IMR-90 (cell line): ENCODE measurements at regions not wholly inside any gene's neighbourhood (a gene's known extent, or its start where the extent isn't known, plus 50 kb on each side); places are given as distances from the start of the nearest gene placed in this dataset.

Experiments used
- ATAC-seq: fragments of 200-7000 bp; cut with Tn5 transposase; 2 replicates; pipeline ENCODE4 v1.9.1; 2020; ENCODE audit warnings: low read depth, mild to moderate bottlenecking, moderate library complexity
- BruUV-seq: library from RNA; stranded (reverse); fragments of 400-500 nt; replicated peaks from 2 replicates; lab custom pipeline; 2021; lab: Mats Ljungman, UMichigan
- CTCF ChIA-PET: fragments of 300-600 bp; formaldehyde crosslinking; extraction: SDS; loops from one replicate; lab custom pipeline; 2021; ENCODE audit warnings: antibody characterized with exemption; lab: Yijun Ruan, JAX
- POLR2A ChIA-PET: fragments of 300-600 bp; sonication (Branson Sonifier 250); formaldehyde crosslinking; loops from one replicate; lab custom pipeline; 2022; ENCODE audit warnings: antibody characterized with exemption; ENCODE audit not compliant: unreplicated experiment; lab: Charles Lee
- DNase-seq: peaks from one replicate; pipeline ENCODE4 v3.0.0; 2013
- H2AFZ ChIP-seq: replicated peaks from 2 replicates; pipeline ENCODE3; 2013; ENCODE audit warnings: low read length, mild to moderate bottlenecking; ENCODE audit not compliant: poor library complexity
- H2AK5ac ChIP-seq: 2 replicates; pipeline ENCODE4 v1.6.1; 2013; ENCODE audit warnings: low read depth, low read length, inconsistent platforms
- H2AK9ac ChIP-seq: replicated peaks from 2 replicates; pipeline ENCODE3; 2013; ENCODE audit warnings: mild to moderate bottlenecking, low read depth, low read length, moderate library complexity; ENCODE audit not compliant: poor library complexity
- H2BK120ac ChIP-seq: 2 replicates; pipeline ENCODE4 v1.6.1; 2013; ENCODE audit warnings: low read depth, low read length, inconsistent platforms
- H2BK15ac ChIP-seq: 3 replicates; pipeline ENCODE4 v1.6.1; 2013; ENCODE audit warnings: low read depth, low read length, inconsistent platforms
- H2BK20ac ChIP-seq: 2 replicates; pipeline ENCODE4 v1.6.1; 2013; ENCODE audit warnings: low read depth, mild to moderate bottlenecking, inconsistent platforms, low read length, moderate library complexity
- H2BK5ac ChIP-seq: 2 replicates; pipeline ENCODE4 v1.6.1; 2013; ENCODE audit warnings: mild to moderate bottlenecking, low read depth, low read length, inconsistent platforms; ENCODE audit not compliant: poor library complexity, severe bottlenecking
- H3K14ac ChIP-seq: replicated peaks from 2 replicates; pipeline ENCODE4 v1.6.1; 2013; ENCODE audit warnings: low read depth, low read length, inconsistent platforms
- H3K18ac ChIP-seq: 2 replicates; pipeline ENCODE4 v1.6.1; 2013; ENCODE audit warnings: low read depth, low read length, control low read depth
- H3K23ac ChIP-seq: 2 replicates; pipeline ENCODE4 v1.6.1; 2013; ENCODE audit warnings: low read depth, low read length, inconsistent platforms
- H3K27ac ChIP-seq: 2 replicates; pipeline ENCODE4 v1.5.1; 2013; ENCODE audit warnings: mild to moderate bottlenecking, control low read depth, low read length; ENCODE audit not compliant: insufficient read depth
- H3K27me3 ChIP-seq: 2 replicates; pipeline ENCODE4 v1.6.1; 2013; ENCODE audit warnings: low read length; ENCODE audit not compliant: control insufficient read depth, insufficient read depth
- H3K36me3 ChIP-seq: 2 replicates; pipeline ENCODE4 v1.6.1; 2013; ENCODE audit warnings: low read length, mixed read lengths; ENCODE audit not compliant: control insufficient read depth, insufficient read depth
- H3K4ac ChIP-seq: 2 replicates; pipeline ENCODE4 v1.6.1; 2013; ENCODE audit warnings: low read depth, low read length, inconsistent platforms
- H3K4me1 ChIP-seq: 2 replicates; pipeline ENCODE4 v1.6.1; 2013; ENCODE audit warnings: low read length, mixed read lengths; ENCODE audit not compliant: control insufficient read depth, insufficient read depth
- H3K4me2 ChIP-seq: 2 replicates; pipeline ENCODE4 v1.6.1; 2013; ENCODE audit warnings: low read depth, mild to moderate bottlenecking, control low read depth, low read length, moderate library complexity
- H3K4me3 ChIP-seq: 2 replicates; pipeline ENCODE4 v1.5.1; 2013; ENCODE audit warnings: low read depth, mild to moderate bottlenecking, control low read depth, low read length, moderate library complexity; ENCODE audit not compliant: insufficient read depth
- H3K56ac ChIP-seq: 2 replicates; pipeline ENCODE4 v1.6.1; 2013; ENCODE audit warnings: low read length, inconsistent platforms; ENCODE audit not compliant: insufficient read depth; ENCODE audit errors: extremely low read depth
- H3K79me1 ChIP-seq, 2 experiments: 2 replicates each; pipeline ENCODE4 v1.6.1; 2013; ENCODE audit warnings: low read length in 2 of 2, inconsistent platforms in 1 of 2, low read depth in 1 of 2
- H3K9ac ChIP-seq: 2 replicates; pipeline ENCODE4 v1.6.1; 2013; ENCODE audit warnings: low read depth, low read length, control low read depth
- H3K9me1 ChIP-seq: 2 replicates; pipeline ENCODE4 v1.6.1; 2013; ENCODE audit warnings: low read length, inconsistent platforms; ENCODE audit not compliant: insufficient read depth
- H3K9me3 ChIP-seq: 2 replicates; pipeline ENCODE4 v1.6.1; 2013; ENCODE audit warnings: low read length; ENCODE audit not compliant: control insufficient read depth, insufficient read depth
- H4K20me1 ChIP-seq: 2 replicates; pipeline ENCODE4 v1.6.1; 2013; ENCODE audit warnings: low read length, inconsistent platforms; ENCODE audit not compliant: insufficient read depth
- H4K5ac ChIP-seq: 2 replicates; pipeline ENCODE4 v1.6.1; 2013; ENCODE audit warnings: mild to moderate bottlenecking, low read depth, low read length, control low read depth
- H4K8ac ChIP-seq, 2 experiments: 2 replicates each; pipeline ENCODE4 v1.6.1; 2013; ENCODE audit warnings: low read depth in 2 of 2, low read length in 2 of 2, control low read depth in 1 of 2, inconsistent platforms in 1 of 2
- H4K91ac ChIP-seq: 2 replicates; pipeline ENCODE4 v1.6.1; 2013; ENCODE audit warnings: low read depth, low read length, inconsistent platforms; ENCODE audit not compliant: insufficient read depth
- CEBPB ChIP-seq: IDR thresholded peaks from 2 replicates; pipeline ENCODE4 v1.6.1; 2012; ENCODE audit warnings: low read depth, low read length, improper control_type of control experiment
- MAFK ChIP-seq: IDR thresholded peaks from 2 replicates; pipeline ENCODE4 v1.6.1; 2012; ENCODE audit warnings: low read depth, low read length, improper control_type of control experiment
- MXI1 ChIP-seq: IDR thresholded peaks from 2 replicates; pipeline ENCODE4 v1.6.1; 2012; ENCODE audit warnings: low read depth, mild to moderate bottlenecking, low read length, moderate library complexity, borderline replicate concordance
- RAD21 ChIP-seq: IDR thresholded peaks from 2 replicates; pipeline ENCODE4 v1.6.1; 2012; ENCODE audit warnings: low read length, improper control_type of control experiment
- WGBS, 2 experiments: methylation state at CpG; one replicate each; pipeline versions ENCODE4 v1.1.5 to v1.1.7; 2013; ENCODE audit warnings: missing lambda C conversion rate in 2 of 2; ENCODE audit not compliant: insufficient read length in 1 of 2; ENCODE audit errors: extremely low coverage in 2 of 2; 5-methylcytosine and 5-hydroxymethylcytosine counted together
- dilution Hi-C: fragments of 300-500 bp; cut with HindIII; formaldehyde crosslinking; loops from one replicate; pipeline ENCODE4 v1.14.3; 2018; ENCODE audit warnings: low sequenced_read_pairs; ENCODE audit not compliant: unreplicated experiment
- in situ Hi-C: fragments of 300-500 bp; cut with MboI; formaldehyde crosslinking; loops from 3 replicates; pipeline ENCODE4 v1.14.3; 2019; ENCODE audit warnings: low sequenced_read_pairs, inconsistent platforms, mixed read lengths
- intact Hi-C: fragments of 100-400 bp; cut with micrococcal nuclease; formaldehyde crosslinking; loops from 2 replicates; pipeline ENCODE4 v1.10.0; 2022

DNA sequence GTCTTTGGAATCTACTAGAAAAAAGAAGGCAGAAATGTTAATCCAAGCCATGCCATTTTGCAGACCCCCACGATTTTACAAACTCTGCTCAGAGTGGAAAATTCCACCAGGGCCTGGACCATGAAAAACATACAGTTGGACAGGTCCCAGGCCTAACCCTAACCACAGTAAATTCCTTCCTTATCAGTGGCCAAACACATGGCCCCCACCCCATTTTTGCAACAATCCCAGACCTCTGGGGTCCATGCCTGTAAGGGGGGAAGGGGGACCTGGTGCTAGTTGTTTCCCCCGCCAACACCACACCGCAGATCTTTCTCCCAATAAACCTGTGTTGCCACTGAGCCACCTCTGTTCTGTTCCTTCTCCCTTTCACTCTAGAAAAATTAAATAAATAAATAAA is 1352.7 kb downstream of the AMY1C start:
- H4K20me1 ChIP-seq = no peaks in the 10 kb centered on the region
- H3K56ac ChIP-seq = no peak overlapping the region
- H2BK20ac ChIP-seq = no peak overlapping the region
- H2AFZ ChIP-seq = no peak overlapping the region
- peaks cover 14% of the 10 kb centered on the region for H3K9me3 ChIP-seq
- CTCF ChIA-PET = no interaction called here
- H3K27me3 ChIP-seq = no peaks in the 10 kb centered on the region
- ATAC-seq = no peak
- H3K14ac ChIP-seq = no peak overlapping the region
- no peak overlapping the region for H2AK9ac ChIP-seq
- intact Hi-C loops = no loop called here
- H3K9ac ChIP-seq = no peak overlapping the region
- no peak overlapping the region for H2AK5ac ChIP-seq
- no peak for TF ChIP-seq CEBPB
- TF ChIP-seq RAD21 = no peak
- TF ChIP-seq MAFK = no peak
- no peak for TF ChIP-seq MXI1
- H3K4me1 ChIP-seq = no peaks in the 10 kb centered on the region
- H3K4me3 ChIP-seq = no peak overlapping the region
- H4K8ac ChIP-seq = no peak overlapping the region
- H3K79me1 ChIP-seq = no peaks in the 10 kb centered on the region
- no TSS peak for BruUV-seq
- no peak overlapping the region for H2BK5ac ChIP-seq
- in situ Hi-C loops = no loop called here
- no peak overlapping the region for H4K5ac ChIP-seq
- dilution Hi-C loops = no loop called here
- H3K27ac ChIP-seq = no peak overlapping the region
- H3K36me3 ChIP-seq = no peaks in the 10 kb centered on the region
- no CpG with 5 or more reads among the region's 3 CpGs for WGBS, 2 experiments
- no peak overlapping the region for H3K23ac ChIP-seq
- no peak overlapping the region for H4K91ac ChIP-seq
- no peaks in the 10 kb centered on the region for H3K9me1 ChIP-seq
- no peak overlapping the region for H3K18ac ChIP-seq
- no peak for DNase-seq
- POLR2A ChIA-PET = no interaction called here
- no peak overlapping the region for H3K4ac ChIP-seq
- H2BK120ac ChIP-seq = no peak overlapping the region
- H3K4me2 ChIP-seq = no peak overlapping the region
- no peak overlapping the region for H2BK15ac ChIP-seq
